ENCODE measurements at regions not wholly inside any gene's neighbourhood (a gene's known extent, or its start where the extent isn't known, plus 50 kb on each side); places are given as distances from the start of the nearest gene placed in this dataset.
"Not testable (repeated sequence)": the region's sequence is repeated elsewhere in the genome, so short reads cannot be mapped to it uniquely, and the experiment has no call there.

- DNase-seq: no peak
Observed at GRCh38 chr5:159504857-159505304, 174.6 kb upstream of the IL12B start.

GRCh38 chr5:159507055-159507454 is 176.8 kb upstream of the IL12B start:
- DNase-seq: no peak

- DNase-seq: no peak
Observed at GRCh38 chr5:159507661-159508060, 177.4 kb upstream of the IL12B start.

GRCh38 chr5:159508344-159508743 is 178.1 kb upstream of the IL12B start:
- DNase-seq: no peak

- no peak for DNase-seq
Observed at GRCh38 chr5:159509002-159509660, 178.8 kb upstream of the IL12B start.

GRCh38 chr5:159510282-159510681 is 180.0 kb upstream of the IL12B start:
- no peak for DNase-seq

- no peak for DNase-seq
Observed at GRCh38 chr5:159511570-159511969, 181.3 kb upstream of the IL12B start.

GRCh38 chr5:159512064-159512463 is 181.8 kb upstream of the IL12B start:
- DNase-seq: no peak

- DNase-seq: no peak
Observed at GRCh38 chr5:159514229-159514810, 184.0 kb upstream of the IL12B start.

GRCh38 chr5:159515197-159515596 is 184.9 kb upstream of the IL12B start:
- no peak for DNase-seq

- DNase-seq: peak; percentile 5 to 43
Observed at GRCh38 chr5:159515909-159516415, 185.7 kb upstream of the IL12B start.

GRCh38 chr5:159518371-159518770 is 188.1 kb upstream of the IL12B start:
- DNase-seq: no peak

GRCh38 chr5:159519365-159519764 is 189.1 kb upstream of the IL12B start:
- no peak for DNase-seq

- no peak for DNase-seq
Observed at GRCh38 chr5:159522841-159523240, 192.6 kb upstream of the IL12B start.

- not testable (repeated sequence) for DNase-seq
Observed at GRCh38 chr5:159524279-159524678, 194.0 kb upstream of the IL12B start.

- no peak for DNase-seq
Observed at GRCh38 chr5:159525117-159525516, 194.8 kb upstream of the IL12B start.

- no peak for DNase-seq
Observed at GRCh38 chr5:159527546-159528254, 197.4 kb upstream of the IL12B start.

- peak in 1 of 2 experiments; percentile 11 for DNase-seq
Observed at GRCh38 chr5:159531554-159532105, 201.3 kb upstream of the IL12B start.

GRCh38 chr5:159533197-159533596 is 202.9 kb upstream of the IL12B start:
- DNase-seq: no peak

GRCh38 chr5:159536166-159536565 is 205.9 kb upstream of the IL12B start:
- no peak for DNase-seq

- no peak for DNase-seq
Observed at GRCh38 chr5:159536646-159537045, 206.4 kb upstream of the IL12B start.

GRCh38 chr5:159539678-159540077 is 209.4 kb upstream of the IL12B start:
- DNase-seq: no peak

- DNase-seq: no peak
Observed at GRCh38 chr5:159543326-159543725, 213.0 kb upstream of the IL12B start.

- no peak for DNase-seq
Observed at GRCh38 chr5:159545156-159545555, 214.9 kb upstream of the IL12B start.
